ENCODE measurements at regions not wholly inside any gene's neighbourhood (a gene's known extent, or its start where the extent isn't known, plus 50 kb on each side); places are given as distances from the start of the nearest gene placed in this dataset.

DNA sequence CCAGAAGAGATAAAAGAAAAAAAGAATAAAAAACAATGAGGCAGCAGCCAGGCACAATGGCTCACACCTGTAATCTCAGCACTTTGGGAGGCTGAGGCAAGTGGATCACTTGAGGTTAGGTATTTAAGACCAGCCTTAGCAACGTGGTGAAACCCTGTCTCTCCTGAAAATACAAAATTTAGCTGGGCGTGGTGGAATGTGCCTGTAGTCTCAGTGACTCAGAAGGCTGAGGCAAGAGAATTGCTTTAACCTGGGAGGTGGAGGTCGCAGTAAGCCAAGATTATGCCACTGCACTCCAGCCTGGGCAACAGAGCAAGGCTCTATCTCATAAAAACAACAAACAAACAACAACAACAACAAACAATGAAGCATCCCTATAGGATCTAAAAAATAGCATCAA is 121.5 kb downstream of the HMHB1 start:
- DNase-seq (no peak), FAIRE-seq (no peak)
- H3K4me1 ChIP-seq (ENCODE audit: control insufficient read depth in 2 of 3, insufficient read depth in 2 of 3, low read depth in 1 of 3, low read length in 3 of 3), result no peaks in the 10 kb centered on the region
- peaks cover 0 to 4% (median 0%) of the 10 kb centered on the region in 3 donors for H3K9me3 ChIP-seq (ENCODE audit: control insufficient read depth in 2 of 3, insufficient read depth in 1 of 3, low read length in 3 of 3)
- H3K27me3 ChIP-seq (ENCODE audit: control insufficient read depth, insufficient read depth, low read length), result no peaks in the 10 kb centered on the region
- H3K27ac ChIP-seq (ENCODE audit: low read depth in 2 of 2, low read length in 2 of 2), result no peak overlapping the region
- H3K9ac ChIP-seq (ENCODE audit: low read length in 3 of 3), result no peak overlapping the region
- intact Hi-C loops (cut with DNase I), result no loop called here
- H3K36me3 ChIP-seq (ENCODE audit: control insufficient read depth in 2 of 3, insufficient read depth in 3 of 3, low read length in 3 of 3), result no peaks in the 10 kb centered on the region
- TF ChIP-seq, protein P1, sequence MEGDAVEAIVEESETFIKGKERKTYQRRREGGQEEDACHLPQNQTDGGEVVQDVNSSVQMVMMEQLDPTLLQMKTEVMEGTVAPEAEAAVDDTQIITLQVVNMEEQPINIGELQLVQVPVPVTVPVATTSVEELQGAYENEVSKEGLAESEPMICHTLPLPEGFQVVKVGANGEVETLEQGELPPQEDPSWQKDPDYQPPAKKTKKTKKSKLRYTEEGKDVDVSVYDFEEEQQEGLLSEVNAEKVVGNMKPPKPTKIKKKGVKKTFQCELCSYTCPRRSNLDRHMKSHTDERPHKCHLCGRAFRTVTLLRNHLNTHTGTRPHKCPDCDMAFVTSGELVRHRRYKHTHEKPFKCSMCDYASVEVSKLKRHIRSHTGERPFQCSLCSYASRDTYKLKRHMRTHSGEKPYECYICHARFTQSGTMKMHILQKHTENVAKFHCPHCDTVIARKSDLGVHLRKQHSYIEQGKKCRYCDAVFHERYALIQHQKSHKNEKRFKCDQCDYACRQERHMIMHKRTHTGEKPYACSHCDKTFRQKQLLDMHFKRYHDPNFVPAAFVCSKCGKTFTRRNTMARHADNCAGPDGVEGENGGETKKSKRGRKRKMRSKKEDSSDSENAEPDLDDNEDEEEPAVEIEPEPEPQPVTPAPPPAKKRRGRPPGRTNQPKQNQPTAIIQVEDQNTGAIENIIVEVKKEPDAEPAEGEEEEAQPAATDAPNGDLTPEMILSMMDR (IDR thresholded peaks at IDR 0.05; ENCODE audit: borderline replicate concordance, extremely low read depth, insufficient read depth), result no peak
- no peak overlapping the region for H3K4me3 ChIP-seq (ENCODE audit: low read length in 3 of 3)

DNA sequence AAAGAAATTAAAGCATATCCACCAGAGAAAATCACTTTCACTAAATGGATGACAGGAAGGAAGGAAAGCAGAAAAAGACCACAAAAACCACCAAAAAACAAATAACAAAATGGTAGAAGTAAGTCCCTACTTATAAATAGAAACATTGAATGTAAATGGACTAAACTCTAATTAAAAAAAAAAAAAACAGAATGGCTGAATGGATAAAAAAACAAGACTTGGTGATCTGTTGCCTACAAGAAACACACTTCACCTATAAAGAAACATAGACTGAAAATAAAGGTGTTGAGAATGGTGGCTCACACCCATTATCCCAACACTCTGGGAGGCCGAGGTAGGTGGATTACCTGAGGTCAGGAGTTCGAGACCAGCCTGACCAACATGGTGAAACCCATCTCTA is 122.9 kb downstream of the HMHB1 start:
- TF ChIP-seq, protein P1 (IDR thresholded peaks at IDR 0.05; ENCODE audit: borderline replicate concordance, extremely low read depth, insufficient read depth), result no peak
- H3K9ac ChIP-seq (ENCODE audit: low read length in 3 of 3), result no peak overlapping the region
- H3K36me3 ChIP-seq (ENCODE audit: control insufficient read depth in 2 of 3, insufficient read depth in 3 of 3, low read length in 3 of 3), result no peaks in the 10 kb centered on the region
- FAIRE-seq (no peak), DNase-seq (no peak)
- no peaks in the 10 kb centered on the region for H3K4me1 ChIP-seq (ENCODE audit: control insufficient read depth in 2 of 3, insufficient read depth in 2 of 3, low read depth in 1 of 3, low read length in 3 of 3)
- intact Hi-C loops (cut with DNase I), result no loop called here
- H3K27ac ChIP-seq (ENCODE audit: low read depth in 2 of 2, low read length in 2 of 2), result no peak overlapping the region
- H3K4me3 ChIP-seq (ENCODE audit: low read length in 3 of 3), result no peak overlapping the region
- peaks cover 0 to 7% (median 0%) of the 10 kb centered on the region in 3 donors for H3K9me3 ChIP-seq (ENCODE audit: control insufficient read depth in 2 of 3, insufficient read depth in 1 of 3, low read length in 3 of 3)
- no peaks in the 10 kb centered on the region for H3K27me3 ChIP-seq (ENCODE audit: control insufficient read depth, insufficient read depth, low read length)

DNA sequence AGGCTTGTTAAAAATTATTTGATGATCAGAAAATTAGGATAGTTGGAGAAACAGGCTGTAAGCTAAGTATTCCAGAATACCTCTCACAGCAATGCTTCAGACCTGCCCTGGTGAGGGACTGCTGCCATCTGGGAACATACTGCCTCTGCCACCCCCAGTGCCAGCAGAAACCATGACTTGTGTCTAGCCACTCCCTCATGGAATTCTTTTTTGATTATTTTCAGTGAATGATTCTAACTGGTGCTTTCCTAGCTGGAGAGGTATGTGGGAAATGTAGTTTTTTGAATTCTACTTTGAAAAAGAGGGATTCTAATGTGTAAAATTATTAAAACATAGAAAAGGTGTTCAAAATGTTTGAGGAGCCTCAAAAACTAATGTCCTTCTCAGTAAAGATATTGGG is 126.3 kb downstream of the HMHB1 start:
- no peak for DNase-seq
- TF ChIP-seq, protein P1 (IDR thresholded peaks at IDR 0.05; ENCODE audit: borderline replicate concordance, extremely low read depth, insufficient read depth), result no peak
- no peaks in the 10 kb centered on the region for H3K27me3 ChIP-seq (ENCODE audit: control insufficient read depth, insufficient read depth, low read length)
- H3K9me3 ChIP-seq (ENCODE audit: control insufficient read depth in 2 of 3, insufficient read depth in 1 of 3, low read length in 3 of 3), result peaks cover 0 to 10% (median 4%) of the 10 kb centered on the region in 3 donors
- no peak for FAIRE-seq
- H3K4me1 ChIP-seq (ENCODE audit: control insufficient read depth in 2 of 3, insufficient read depth in 2 of 3, low read depth in 1 of 3, low read length in 3 of 3), result no peaks in the 10 kb centered on the region
- H3K4me3 ChIP-seq (ENCODE audit: low read length in 3 of 3), result no peak overlapping the region
- intact Hi-C loops (cut with DNase I), result no loop called here
- H3K27ac ChIP-seq (ENCODE audit: low read depth in 2 of 2, low read length in 2 of 2), result no peak overlapping the region
- no peak overlapping the region for H3K9ac ChIP-seq (ENCODE audit: low read length in 3 of 3)
- no peaks in the 10 kb centered on the region for H3K36me3 ChIP-seq (ENCODE audit: control insufficient read depth in 2 of 3, insufficient read depth in 3 of 3, low read length in 3 of 3)

DNA sequence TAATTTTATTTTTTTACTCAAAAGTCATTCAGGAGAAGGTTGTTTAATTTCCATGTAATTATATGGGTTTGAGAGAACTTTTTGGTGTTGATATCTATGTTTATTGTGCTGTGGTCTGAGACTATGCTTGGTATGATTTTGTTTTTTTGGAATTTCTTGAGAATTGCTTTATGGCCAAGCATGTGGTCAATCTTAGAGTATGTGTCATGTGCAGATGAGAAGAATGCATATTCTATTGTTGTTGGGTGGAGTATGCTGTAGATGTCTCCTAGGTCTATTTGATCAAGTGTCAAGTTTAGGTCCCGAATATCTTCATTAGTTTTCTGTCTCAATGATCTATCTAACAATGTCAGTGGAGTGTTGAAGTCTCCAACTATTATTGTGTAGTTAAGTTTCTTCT is 134.9 kb downstream of the HMHB1 start:
- DNase-seq (no peak), FAIRE-seq (no peak)
- intact Hi-C loops (cut with DNase I), result no loop called here

More for the DNA sequence above, 134.9 kb downstream of the HMHB1 start:
- no peak overlapping the region for H3K9ac ChIP-seq (ENCODE audit: low read length in 3 of 3)
- TF ChIP-seq, protein P1 (IDR thresholded peaks at IDR 0.05; ENCODE audit: borderline replicate concordance, extremely low read depth, insufficient read depth), result no peak
- H3K9me3 ChIP-seq (ENCODE audit: control insufficient read depth in 2 of 3, insufficient read depth in 1 of 3, low read length in 3 of 3), result peaks cover 0 to 6% (median 0%) of the 10 kb centered on the region in 3 donors
- no peak overlapping the region for H3K4me3 ChIP-seq (ENCODE audit: low read length in 3 of 3)
- no peaks in the 10 kb centered on the region for H3K4me1 ChIP-seq (ENCODE audit: control insufficient read depth in 2 of 3, insufficient read depth in 2 of 3, low read depth in 1 of 3, low read length in 3 of 3)
- no peaks in the 10 kb centered on the region for H3K36me3 ChIP-seq (ENCODE audit: control insufficient read depth in 2 of 3, insufficient read depth in 3 of 3, low read length in 3 of 3)
- H3K27me3 ChIP-seq (ENCODE audit: control insufficient read depth, insufficient read depth, low read length), result no peaks in the 10 kb centered on the region
- H3K27ac ChIP-seq (ENCODE audit: low read depth in 2 of 2, low read length in 2 of 2), result no peak overlapping the region
